CD4-positive, alpha-beta T cell treated with Interleukin-15 for 4 hours (primary cell): ENCODE measurements at regions not wholly inside any gene's neighbourhood (a gene's known extent, or its start where the extent isn't known, plus 50 kb on each side); places are given as distances from the start of the nearest gene placed in this dataset.
"Not testable (repeated sequence)": the region's sequence is repeated elsewhere in the genome, so short reads cannot be mapped to it uniquely, and the experiment has no call there.

Experiments used
- DNase-seq: peaks from one replicate; pipeline ENCODE4 v3.0.0-alpha.2; 2020; ENCODE audit warnings: low spot score

- DNase-seq: no peak
Measured at GRCh38 chr3:145906755-145907154, 254.2 kb downstream of the PLOD2 start.

GRCh38 chr3:145911016-145911415, 250.0 kb downstream of the PLOD2 start:
- DNase-seq: no peak

GRCh38 chr3:145915787-145916186, 245.2 kb downstream of the PLOD2 start:
- no peak for DNase-seq

GRCh38 chr3:145927736-145928135, 233.2 kb downstream of the PLOD2 start:
- not testable (repeated sequence) for DNase-seq

- no peak for DNase-seq
Measured at GRCh38 chr3:145936971-145937370, 224.0 kb downstream of the PLOD2 start.

- no peak for DNase-seq
Measured at GRCh38 chr3:145939431-145939830, 221.6 kb downstream of the PLOD2 start.

- no peak for DNase-seq
Measured at GRCh38 chr3:145942052-145942451, 218.9 kb downstream of the PLOD2 start.

GRCh38 chr3:145943952-145944351, 217.0 kb downstream of the PLOD2 start:
- DNase-seq: no peak

- no peak for DNase-seq
Measured at GRCh38 chr3:145951441-145951840, 209.5 kb downstream of the PLOD2 start.

- DNase-seq: no peak
Measured at GRCh38 chr3:145952536-145952935, 208.4 kb downstream of the PLOD2 start.

- no peak for DNase-seq
Measured at GRCh38 chr3:145953316-145953715, 207.7 kb downstream of the PLOD2 start.

- DNase-seq: no peak
Measured at GRCh38 chr3:145959457-145960088, 201.4 kb downstream of the PLOD2 start.

GRCh38 chr3:145963111-145963510, 197.9 kb downstream of the PLOD2 start:
- DNase-seq: no peak

GRCh38 chr3:145967043-145967442, 193.9 kb downstream of the PLOD2 start:
- DNase-seq: no peak

GRCh38 chr3:145971186-145971585, 189.8 kb downstream of the PLOD2 start:
- DNase-seq: no peak

- DNase-seq: no peak
Measured at GRCh38 chr3:145972851-145973250, 188.1 kb downstream of the PLOD2 start.

- no peak for DNase-seq
Measured at GRCh38 chr3:145981056-145981455, 179.9 kb downstream of the PLOD2 start.

GRCh38 chr3:145983101-145983500, 177.9 kb downstream of the PLOD2 start:
- DNase-seq: no peak
